SK-N-SH treated with all-trans-retinoic acid at 6 μM for 48 hours (cell line): ENCODE measurements at regions not wholly inside any gene's neighbourhood (a gene's known extent, or its start where the extent isn't known, plus 50 kb on each side); places are given as distances from the start of the nearest gene placed in this dataset.

Experiments used
- ATAC-seq: fragments of 200-7000 bp; cut with Tn5 transposase; 3 replicates; pipeline ENCODE4 v1.9.1; 2020; ENCODE audit warnings: mild to moderate bottlenecking, moderate library complexity
- ARNTL ChIP-seq: fragments of 450-650 bp; formaldehyde crosslinking; IDR thresholded peaks from 2 replicates; pipeline ENCODE4 v1.5.0; 2020; ENCODE audit warnings: low read depth, mild to moderate bottlenecking, moderate library complexity, borderline replicate concordance
- CSDC2 ChIP-seq: fragments of 250-450 bp; sonication (Bioruptor Pico); IDR thresholded peaks from 2 replicates; pipeline ENCODE4 v1.5.0; 2020; ENCODE audit warnings: mild to moderate bottlenecking, moderate library complexity
- CSRNP3 ChIP-seq: fragments of 250-450 bp; sonication (Bioruptor Pico); IDR thresholded peaks from 2 replicates; pipeline ENCODE4 v1.5.1; 2021; ENCODE audit warnings: mild to moderate bottlenecking, moderate library complexity
- GLIS3 ChIP-seq: fragments of 250-450 bp; sonication (Bioruptor Pico); IDR thresholded peaks from 2 replicates; pipeline ENCODE4 v1.5.0; 2020; ENCODE audit warnings: mild to moderate bottlenecking, moderate library complexity
- ISL1 ChIP-seq: fragments of 250-450 bp; sonication (Bioruptor Pico); IDR thresholded peaks from 2 replicates; pipeline ENCODE4 v2.1.2; 2022; ENCODE audit warnings: mild to moderate bottlenecking, moderate library complexity
- OSR1 ChIP-seq: fragments of 250-450 bp; sonication (Bioruptor Pico); IDR thresholded peaks from 2 replicates; pipeline ENCODE4 v1.8.0; 2022; ENCODE audit warnings: moderate library complexity, mild to moderate bottlenecking, inconsistent platforms
- PATZ1 ChIP-seq: fragments of 250-450 bp; sonication (Bioruptor Pico); IDR thresholded peaks from 2 replicates; pipeline ENCODE4 v1.8.0; 2020; ENCODE audit warnings: mild to moderate bottlenecking, moderate library complexity, borderline replicate concordance
- RARB ChIP-seq: fragments of 250-450 bp; sonication (Bioruptor Pico); IDR thresholded peaks from 2 replicates; pipeline ENCODE4 v1.8.0; 2021; ENCODE audit warnings: mild to moderate bottlenecking, moderate library complexity
- SNAI2 ChIP-seq: fragments of 250-450 bp; sonication (Bioruptor Pico); IDR thresholded peaks from 2 replicates; pipeline ENCODE4 v1.5.0; 2020; ENCODE audit warnings: mild to moderate bottlenecking, moderate library complexity
- TCF4 ChIP-seq: fragments of 250-450 bp; sonication (Bioruptor Pico); IDR thresholded peaks from 2 replicates; pipeline ENCODE4 v1.8.0; 2021; ENCODE audit warnings: mild to moderate bottlenecking, moderate library complexity, borderline replicate concordance
- ZFP30 ChIP-seq: fragments of 450-650 bp; formaldehyde crosslinking; IDR thresholded peaks from 2 replicates; pipeline ENCODE4 v1.5.0; 2022; ENCODE audit warnings: mild to moderate bottlenecking, moderate library complexity
- ZNF8 ChIP-seq: fragments of 450-650 bp; formaldehyde crosslinking; IDR thresholded peaks from 2 replicates; pipeline ENCODE4 v1.5.0; 2020; ENCODE audit warnings: mild to moderate bottlenecking, moderate library complexity
- TF ChIP-seq, protein P1 (sequence below): fragments of 250-450 bp; sonication (Bioruptor Pico); IDR thresholded peaks from 2 replicates; pipeline ENCODE4 v1.5.0; 2020; ENCODE audit warnings: mild to moderate bottlenecking, moderate library complexity
- TF ChIP-seq, protein P2 (sequence below): fragments of 250-450 bp; sonication (Bioruptor Pico); IDR thresholded peaks from 2 replicates; pipeline ENCODE4 v1.5.1; 2020; ENCODE audit warnings: low read depth, mild to moderate bottlenecking, moderate library complexity

DNA sequence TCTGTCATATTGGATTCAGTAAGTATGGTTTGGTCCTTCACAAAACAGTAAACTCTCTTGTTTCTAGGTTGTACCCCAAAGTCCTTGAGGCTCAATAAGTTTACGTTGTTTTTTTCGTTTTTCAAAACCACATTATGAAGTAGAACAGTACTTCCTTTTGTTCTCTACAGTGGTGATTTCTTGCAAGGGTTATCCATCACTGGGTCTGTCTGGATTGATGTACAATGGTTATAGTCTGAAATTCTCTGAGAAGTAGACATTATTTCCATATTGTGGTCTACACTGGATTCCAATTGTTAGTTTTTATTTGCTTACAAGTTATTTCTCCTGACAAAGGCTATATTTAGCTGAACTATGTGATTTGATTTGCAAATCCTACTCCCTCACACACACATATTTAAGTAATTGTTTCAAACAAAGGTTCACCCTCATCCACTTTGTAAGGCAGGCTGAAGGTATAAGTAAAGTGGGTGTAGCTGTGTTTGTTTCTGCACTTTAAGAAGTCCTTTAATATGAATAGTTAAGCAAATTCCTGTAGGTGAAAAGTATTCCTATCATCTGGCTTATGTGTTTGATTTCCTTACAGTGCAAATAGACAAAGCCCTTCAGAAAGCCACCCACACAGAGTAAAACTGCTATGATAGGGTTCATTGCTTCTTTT, 64.2 kb upstream of the MME start:
- no peak; the same call in 2 of the 3 replicates for ATAC-seq
- TF ChIP-seq ARNTL (CRISPR knock-in tag) (no peak), PATZ1 (no peak), RARB (CRISPR knock-in tag) (no peak), ZNF8 (CRISPR knock-in tag) (no peak), ISL1 (no peak)

DNA sequence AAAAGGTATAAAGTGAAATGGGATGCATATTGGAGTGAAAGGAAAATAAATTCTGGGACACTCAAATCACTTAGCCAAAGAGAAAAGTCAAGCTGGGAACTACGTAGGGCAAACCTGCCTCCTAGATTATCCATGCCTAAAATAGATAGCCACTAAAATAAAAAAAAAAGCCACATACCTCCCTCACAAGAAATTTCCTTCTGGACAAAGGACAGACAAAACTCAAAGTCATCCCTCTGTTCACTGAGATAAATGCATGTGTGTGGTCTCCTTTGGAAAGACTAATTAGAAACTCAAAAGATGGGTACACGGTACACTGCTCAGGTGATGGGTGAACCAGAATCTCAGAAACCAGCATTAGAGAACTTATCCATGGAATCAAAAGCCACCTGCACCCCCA, 65.2 kb upstream of the MME start:
- TF ChIP-seq GLIS3 (CRISPR knock-in tag) (no peak), CSDC2 (no peak), ISL1 (no peak), PATZ1 (no peak), ARNTL (CRISPR knock-in tag) (no peak), ZFP30 (CRISPR knock-in tag) (no peak), CSRNP3 (CRISPR knock-in tag) (no peak), TCF4 (no peak), OSR1 (CRISPR knock-in tag) (no peak), ZNF8 (CRISPR knock-in tag) (no peak)
- TF ChIP-seq, protein P1, sequence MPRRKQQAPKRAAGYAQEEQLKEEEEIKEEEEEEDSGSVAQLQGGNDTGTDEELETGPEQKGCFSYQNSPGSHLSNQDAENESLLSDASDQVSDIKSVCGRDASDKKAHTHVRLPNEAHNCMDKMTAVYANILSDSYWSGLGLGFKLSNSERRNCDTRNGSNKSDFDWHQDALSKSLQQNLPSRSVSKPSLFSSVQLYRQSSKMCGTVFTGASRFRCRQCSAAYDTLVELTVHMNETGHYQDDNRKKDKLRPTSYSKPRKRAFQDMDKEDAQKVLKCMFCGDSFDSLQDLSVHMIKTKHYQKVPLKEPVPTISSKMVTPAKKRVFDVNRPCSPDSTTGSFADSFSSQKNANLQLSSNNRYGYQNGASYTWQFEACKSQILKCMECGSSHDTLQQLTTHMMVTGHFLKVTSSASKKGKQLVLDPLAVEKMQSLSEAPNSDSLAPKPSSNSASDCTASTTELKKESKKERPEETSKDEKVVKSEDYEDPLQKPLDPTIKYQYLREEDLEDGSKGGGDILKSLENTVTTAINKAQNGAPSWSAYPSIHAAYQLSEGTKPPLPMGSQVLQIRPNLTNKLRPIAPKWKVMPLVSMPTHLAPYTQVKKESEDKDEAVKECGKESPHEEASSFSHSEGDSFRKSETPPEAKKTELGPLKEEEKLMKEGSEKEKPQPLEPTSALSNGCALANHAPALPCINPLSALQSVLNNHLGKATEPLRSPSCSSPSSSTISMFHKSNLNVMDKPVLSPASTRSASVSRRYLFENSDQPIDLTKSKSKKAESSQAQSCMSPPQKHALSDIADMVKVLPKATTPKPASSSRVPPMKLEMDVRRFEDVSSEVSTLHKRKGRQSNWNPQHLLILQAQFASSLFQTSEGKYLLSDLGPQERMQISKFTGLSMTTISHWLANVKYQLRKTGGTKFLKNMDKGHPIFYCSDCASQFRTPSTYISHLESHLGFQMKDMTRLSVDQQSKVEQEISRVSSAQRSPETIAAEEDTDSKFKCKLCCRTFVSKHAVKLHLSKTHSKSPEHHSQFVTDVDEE (CRISPR knock-in tag) = no peak
- TF ChIP-seq, protein P2, sequence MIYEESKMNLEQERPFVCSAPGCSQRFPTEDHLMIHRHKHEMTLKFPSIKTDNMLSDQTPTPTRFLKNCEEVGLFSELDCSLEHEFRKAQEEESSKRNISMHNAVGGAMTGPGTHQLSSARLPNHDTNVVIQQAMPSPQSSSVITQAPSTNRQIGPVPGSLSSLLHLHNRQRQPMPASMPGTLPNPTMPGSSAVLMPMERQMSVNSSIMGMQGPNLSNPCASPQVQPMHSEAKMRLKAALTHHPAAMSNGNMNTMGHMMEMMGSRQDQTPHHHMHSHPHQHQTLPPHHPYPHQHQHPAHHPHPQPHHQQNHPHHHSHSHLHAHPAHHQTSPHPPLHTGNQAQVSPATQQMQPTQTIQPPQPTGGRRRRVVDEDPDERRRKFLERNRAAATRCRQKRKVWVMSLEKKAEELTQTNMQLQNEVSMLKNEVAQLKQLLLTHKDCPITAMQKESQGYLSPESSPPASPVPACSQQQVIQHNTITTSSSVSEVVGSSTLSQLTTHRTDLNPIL (CRISPR knock-in tag) = no peak
- no peak for ATAC-seq

DNA sequence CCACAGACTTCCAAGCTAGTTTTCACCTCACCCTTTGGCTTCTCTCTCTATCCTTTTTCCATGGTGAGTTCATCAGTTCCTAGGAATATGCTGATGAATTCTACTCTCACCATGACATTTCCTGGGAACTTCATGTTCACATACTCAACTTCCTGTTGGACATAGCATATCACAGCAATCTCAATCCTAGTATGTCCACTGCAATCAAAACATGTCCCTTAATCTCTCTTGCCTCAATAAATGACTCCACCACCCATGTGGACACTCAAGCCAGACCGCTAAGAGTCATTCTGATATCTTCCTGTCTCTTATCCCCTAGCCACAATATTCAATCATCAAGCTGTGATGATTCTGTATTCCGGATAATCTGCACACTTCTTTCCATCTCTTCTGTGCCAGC, 66.7 kb upstream of the MME start:
- TF ChIP-seq CSRNP3 (CRISPR knock-in tag) = no peak
- TF ChIP-seq ZNF8 (CRISPR knock-in tag) = no peak
- TF ChIP-seq, protein P1 (CRISPR knock-in tag) = no peak
- TF ChIP-seq SNAI2 (CRISPR knock-in tag) = no peak
- no peak for ATAC-seq
